GM12891 (cell line): ENCODE measurements at regions not wholly inside any gene's neighbourhood (a gene's known extent, or its start where the extent isn't known, plus 50 kb on each side); places are given as distances from the start of the nearest gene placed in this dataset.
"Not testable (repeated sequence)": the region's sequence is repeated elsewhere in the genome, so short reads cannot be mapped to it uniquely, and the experiment has no call there.

ENCODE experiments used
- DNase-seq: peaks from one replicate; pipeline ENCODE4 v3.0.0; 2011; ENCODE audit warnings: low spot score; ENCODE audit not compliant: insufficient read length
- FAIRE-seq: peaks from 2 replicates; lab custom pipeline; 2011; peaks lifted over from hg19 to GRCh38; lab: Jason Lieb, UNC
- PAX5 ChIP-seq: IDR thresholded peaks from 2 replicates; pipeline ENCODE4 v1.6.1; 2011; ENCODE audit warnings: low read length, moderate library complexity, mild to moderate bottlenecking; ENCODE audit not compliant: insufficient read depth, severe bottlenecking
- POLR2A ChIP-seq: IDR thresholded peaks from 2 replicates; pipeline ENCODE4 v1.6.1; 2011; ENCODE audit warnings: low read depth, low read length, control low read depth
- POLR2AphosphoS5 ChIP-seq: IDR thresholded peaks from 2 replicates; pipeline ENCODE4 v1.6.1; 2011; ENCODE audit warnings: low read depth, low read length, control low read depth
- POU2F2 ChIP-seq: IDR thresholded peaks from 2 replicates; pipeline ENCODE4 v1.6.1; 2011; ENCODE audit warnings: low read depth, mild to moderate bottlenecking, control low read depth, low read length, moderate library complexity
- SPI1 ChIP-seq: IDR thresholded peaks from 2 replicates; pipeline ENCODE4 v1.6.1; 2011; ENCODE audit warnings: low read depth, low read length, control low read depth
- TAF1 ChIP-seq: IDR thresholded peaks from 2 replicates; pipeline ENCODE4 v1.6.1; 2011; ENCODE audit warnings: low read depth, low read length, control low read depth

DNA sequence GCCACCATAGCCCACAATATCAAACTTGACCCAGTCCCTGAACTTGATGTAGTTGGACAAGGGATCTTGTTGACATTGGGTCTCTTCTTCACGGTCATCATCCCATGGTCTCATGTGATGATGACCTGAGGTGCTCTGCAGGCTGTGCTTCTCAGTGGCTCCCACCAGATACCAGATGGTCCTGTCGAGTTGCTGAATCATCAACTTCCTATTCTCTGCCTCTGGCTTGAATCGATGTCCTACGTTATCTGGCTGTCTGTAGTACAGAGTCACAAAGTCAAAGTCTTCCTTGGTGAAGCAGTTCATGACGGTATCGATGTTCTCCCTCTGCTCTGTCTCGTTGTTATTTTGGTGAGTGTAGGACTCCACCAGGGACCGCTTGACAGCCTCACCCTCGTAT lies 145.7 kb upstream of the ALDH3B2 start:
- FAIRE-seq (no peak), DNase-seq (no peak)
- TF ChIP-seq POU2F2 (no peak), POLR2A (no peak), SPI1 (no peak), TAF1 (no peak), PAX5 (no peak), POLR2AphosphoS5 (no peak)

DNA sequence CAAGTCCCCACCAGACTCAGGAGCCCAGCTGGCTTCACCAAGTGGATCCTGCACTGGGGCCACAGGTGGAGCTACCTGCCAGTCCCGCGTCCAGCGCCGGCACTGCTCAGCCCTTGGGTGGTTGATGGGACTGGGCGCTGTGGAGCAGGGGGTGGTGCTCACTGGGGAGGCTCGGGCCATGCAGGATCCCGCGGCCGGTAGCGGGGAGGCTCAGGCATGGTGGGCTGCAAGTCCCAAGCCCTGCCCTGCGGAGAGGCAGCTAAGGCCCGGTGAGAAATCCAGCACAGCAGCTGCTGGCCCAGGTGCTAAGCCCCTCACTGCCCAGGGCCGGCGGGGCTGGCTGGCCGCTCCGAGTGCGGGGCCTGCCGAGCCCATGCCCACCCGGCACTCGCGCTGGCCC lies 143.1 kb upstream of the ALDH3B2 start:
- FAIRE-seq, DNase-seq: not testable (repeated sequence)

DNA sequence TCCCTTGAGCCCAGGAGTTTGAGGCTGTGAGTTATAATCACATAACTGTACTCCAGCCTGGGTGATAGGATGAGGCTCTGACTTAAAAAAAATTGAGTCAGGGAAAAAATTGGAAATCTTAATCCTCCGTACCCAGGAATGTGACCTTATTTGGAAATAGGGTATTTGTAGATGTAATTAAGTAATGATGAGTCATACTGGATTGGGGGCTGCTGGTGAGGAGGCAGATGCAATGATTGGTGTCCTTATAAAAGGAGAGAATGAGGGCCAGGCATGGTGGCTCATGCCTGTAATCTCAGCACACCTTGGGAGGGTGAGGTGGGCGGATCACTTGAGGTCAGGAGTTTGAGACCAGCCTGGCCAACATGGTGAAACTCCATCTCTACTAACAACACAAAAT lies 134.9 kb upstream of the ALDH3B2 start:
- not testable (repeated sequence) for DNase-seq, FAIRE-seq

DNA sequence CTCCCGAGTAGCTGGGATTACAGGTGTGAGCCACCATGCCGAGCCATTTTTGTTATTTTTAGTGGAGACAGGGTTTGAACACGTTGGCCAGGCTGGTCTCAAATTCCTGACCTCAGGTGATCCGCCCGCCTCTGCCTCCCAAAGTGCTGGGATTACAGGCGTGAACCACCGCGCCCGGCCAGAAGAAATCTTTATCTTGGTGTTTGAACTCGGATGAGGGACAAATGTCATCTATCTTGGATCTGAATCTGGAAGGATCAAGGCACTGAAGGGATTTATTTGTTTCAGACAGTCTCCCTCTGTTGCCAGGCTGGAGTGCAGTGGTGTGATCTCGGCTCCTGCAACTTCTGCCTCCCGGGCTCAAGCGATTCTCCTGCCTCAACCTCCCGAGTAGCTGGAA lies 133.5 kb upstream of the ALDH3B2 start:
- FAIRE-seq, DNase-seq: not testable (repeated sequence)

DNA sequence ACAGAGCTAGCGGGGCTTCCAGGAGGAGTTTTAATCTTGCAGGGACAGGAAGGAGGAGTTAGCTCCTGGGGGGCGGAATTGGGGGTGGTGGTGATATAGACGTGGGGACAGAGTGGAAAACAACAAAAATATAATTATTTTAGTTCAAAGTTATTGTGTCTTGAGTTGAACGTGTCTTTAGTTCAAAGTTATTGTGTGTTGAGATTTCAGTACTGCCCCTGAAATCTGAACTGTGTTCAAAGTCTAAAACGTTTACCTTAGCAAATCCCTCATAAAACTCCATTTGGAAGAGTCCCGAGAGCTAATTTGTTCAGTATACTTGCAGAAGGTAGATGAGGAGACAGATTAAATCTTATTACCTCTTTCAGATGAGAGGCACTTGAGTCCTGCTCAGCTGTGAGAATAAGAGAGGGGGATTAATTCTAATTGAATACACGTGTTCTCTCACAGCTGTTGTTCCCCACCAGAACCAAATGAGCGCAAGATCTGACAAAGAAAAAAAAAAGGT lies 132.4 kb upstream of the ALDH3B2 start:
- FAIRE-seq, DNase-seq: not testable (repeated sequence)

DNA sequence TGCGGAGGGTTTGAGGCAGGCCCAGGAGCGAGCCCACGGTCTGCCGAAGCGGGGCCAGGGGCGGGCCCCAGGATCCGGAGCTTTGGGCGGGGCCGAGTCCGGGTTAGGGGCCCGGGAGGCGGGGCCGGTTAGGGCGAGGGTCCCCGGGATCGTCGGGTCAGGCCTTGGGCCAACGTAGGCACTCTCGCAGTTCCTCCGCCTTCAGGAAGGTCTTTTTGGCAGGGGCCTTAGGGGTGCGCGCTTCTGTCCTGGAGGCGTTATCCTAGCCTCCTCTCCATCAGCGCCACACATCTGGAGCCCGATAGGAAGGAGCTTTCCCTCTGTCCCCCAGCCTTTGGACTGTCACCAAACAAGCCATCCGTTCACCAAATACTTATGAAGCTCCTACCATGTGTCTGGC lies 131.8 kb upstream of the ALDH3B2 start:
- not testable (repeated sequence) for DNase-seq, FAIRE-seq

DNA sequence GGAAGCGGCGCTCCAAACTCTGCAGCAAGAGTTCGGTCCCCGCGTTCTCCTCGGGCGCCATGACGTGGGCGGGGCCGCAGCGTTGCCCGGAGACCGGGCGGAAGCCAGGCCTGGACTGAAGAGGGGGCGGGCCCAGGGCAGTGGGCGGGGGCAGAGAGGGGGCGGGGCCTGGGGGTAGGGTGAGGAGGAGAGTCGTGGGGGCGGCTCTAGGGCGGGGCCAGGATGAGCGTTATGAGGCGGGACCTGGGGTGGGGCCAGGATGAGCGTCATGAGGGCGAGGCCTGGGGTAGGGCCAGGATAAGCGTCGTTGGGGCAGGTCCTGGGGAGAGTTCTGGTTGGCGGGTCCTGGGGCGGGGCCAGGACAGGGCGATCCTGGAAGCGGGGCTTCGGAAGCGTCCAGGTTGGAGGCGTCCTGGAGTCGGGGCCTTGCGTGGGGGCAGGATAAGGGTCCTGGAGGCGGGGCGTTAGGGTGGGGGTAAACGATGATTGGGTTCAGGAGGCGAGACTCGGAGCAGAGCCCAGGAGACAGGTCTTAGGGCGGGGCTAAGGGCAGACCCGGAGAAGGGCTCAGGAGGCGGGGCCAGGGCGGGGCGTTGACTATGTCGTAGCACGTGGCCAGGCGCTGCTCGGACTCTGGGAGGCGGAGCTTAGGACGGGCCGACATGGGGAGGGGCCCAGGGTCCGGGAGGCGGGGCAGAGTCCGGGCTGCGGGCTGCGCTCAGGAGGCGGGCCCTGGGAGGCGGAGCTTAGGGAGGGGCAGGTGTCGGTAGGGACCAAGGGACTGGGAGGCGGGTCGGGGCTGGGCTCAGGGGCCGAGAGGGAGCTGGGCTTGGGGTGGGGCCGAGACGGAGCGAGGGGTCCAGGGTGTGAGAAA lies 131.1 kb upstream of the ALDH3B2 start:
- DNase-seq (peak; percentile 89), FAIRE-seq (peak; percentile 73)

DNA sequence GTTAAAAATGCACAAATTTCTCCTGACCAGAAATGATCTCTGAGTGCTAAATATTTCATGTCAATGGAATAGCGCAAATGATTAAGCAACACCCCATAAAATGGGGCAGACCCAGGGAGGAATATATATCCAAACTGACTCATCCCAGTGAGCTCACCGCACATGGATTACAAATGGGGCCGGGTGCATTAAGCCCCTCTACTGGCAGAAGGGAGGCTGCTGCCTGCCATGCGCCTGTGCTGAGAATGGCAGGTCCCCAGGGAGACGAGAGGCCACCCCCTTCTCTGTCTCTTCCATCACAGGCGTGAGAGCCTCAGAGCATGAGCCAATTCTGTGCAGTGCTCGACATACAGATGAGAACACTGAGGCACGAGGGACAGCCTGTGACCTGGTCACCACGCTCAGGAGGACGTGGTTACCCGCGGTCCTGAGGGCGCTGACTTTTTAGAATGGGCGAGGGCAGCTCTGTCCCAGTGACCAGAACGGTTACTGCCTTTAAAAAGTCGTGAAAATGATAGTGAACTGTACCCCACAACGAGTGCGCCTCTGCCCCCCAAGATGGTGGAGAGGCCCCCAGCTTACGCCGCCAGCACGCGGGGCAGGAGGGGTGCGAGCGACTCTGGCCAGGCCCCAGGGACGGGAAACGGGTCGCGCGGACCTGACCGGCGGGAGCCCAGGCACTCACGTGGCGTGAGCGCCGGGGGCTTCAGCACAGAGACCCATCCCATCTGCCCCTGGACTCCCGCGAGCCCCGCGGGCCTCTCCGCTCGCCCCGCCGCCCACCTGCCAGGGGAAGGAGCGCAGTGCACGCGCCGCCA lies 130.2 kb upstream of the ALDH3B2 start:
- 0 out of 2 replicates have a peak, but pooled peaks have one; percentile 46 for TF ChIP-seq TAF1
- DNase-seq = not testable (repeated sequence)

DNA sequence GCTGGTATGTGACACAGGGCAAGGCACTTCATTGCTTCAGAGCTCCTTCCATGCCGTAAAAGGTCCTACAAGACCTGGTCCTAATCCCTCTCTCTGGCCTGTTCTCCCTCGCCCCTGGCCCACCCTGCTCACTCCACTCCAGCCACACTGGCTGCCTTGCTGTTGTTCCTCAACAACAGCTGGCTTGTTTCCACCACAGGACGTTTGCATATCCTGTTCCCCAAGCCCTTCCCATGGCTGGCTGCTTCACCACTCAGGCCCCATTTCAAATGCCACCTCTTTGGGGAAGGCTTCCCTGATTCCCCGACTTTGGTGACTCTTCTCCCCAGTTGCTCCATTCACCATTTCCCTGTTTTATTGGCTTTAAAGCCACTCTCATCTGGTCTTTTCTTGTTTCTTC lies 129.1 kb upstream of the ALDH3B2 start:
- DNase-seq, FAIRE-seq: not testable (repeated sequence)

More for the DNA sequence above, 130.2 kb upstream of the ALDH3B2 start:
- FAIRE-seq = not testable (repeated sequence)

DNA sequence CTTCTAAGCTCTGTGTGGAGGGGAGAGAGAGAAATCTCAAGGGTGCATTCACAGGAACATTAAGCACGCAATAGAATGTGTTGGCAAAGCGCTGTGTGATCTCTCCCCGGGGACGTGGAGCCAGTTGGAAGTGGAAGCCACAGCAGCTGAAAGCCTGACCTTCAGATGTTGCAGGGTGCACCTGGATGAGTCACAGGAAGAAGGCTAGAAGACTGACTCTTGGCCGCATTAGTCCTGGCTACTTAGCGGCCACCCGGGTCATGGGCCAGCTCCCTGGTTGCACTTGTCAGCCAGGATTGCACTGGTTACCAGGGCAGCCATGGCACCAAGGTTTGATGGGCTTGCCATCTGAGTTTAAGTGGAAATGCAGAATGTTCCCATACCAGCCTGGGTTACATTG lies 128.6 kb upstream of the ALDH3B2 start:
- not testable (repeated sequence) for DNase-seq, FAIRE-seq

DNA sequence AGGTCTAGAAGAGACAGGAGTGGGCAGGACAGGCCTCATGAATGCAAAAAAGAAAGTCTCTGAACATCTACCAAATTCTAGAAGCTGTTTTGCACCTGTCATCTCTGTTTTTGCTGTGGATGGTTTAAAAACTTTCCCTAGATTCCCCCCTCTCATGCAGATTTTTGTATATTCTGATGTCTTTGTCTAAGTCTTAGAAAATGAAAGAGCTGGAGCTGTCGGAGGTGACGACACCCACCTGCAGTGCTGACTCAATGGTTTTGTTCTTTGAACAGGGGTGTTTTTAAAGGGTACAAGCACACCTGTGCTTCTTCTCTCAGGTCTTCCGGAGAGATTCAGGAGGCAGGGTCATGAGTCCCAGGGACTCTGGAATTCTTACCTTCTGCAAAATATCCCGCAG lies 128.2 kb upstream of the ALDH3B2 start:
- FAIRE-seq, DNase-seq: not testable (repeated sequence)

DNA sequence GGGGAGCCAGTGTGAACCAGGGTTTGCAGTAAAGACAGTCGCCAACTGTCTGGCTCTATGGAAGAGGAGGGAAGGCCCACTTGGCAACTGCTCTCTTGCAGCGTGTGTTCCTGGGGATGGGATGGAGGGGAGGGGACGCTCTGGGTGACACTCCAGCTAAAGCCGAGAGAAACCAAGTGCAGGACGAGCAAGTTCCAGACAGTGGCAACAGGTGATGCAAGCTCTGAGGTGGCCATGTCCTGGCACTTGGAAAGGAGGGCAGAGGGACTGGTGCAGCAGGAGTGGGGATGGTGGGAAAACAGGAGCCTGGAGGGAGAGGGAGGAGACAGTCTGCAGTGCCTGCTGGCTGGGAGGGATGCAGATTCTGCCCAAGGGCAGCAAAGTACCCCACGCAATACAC lies 127.0 kb upstream of the ALDH3B2 start:
- not testable (repeated sequence) for FAIRE-seq, DNase-seq

DNA sequence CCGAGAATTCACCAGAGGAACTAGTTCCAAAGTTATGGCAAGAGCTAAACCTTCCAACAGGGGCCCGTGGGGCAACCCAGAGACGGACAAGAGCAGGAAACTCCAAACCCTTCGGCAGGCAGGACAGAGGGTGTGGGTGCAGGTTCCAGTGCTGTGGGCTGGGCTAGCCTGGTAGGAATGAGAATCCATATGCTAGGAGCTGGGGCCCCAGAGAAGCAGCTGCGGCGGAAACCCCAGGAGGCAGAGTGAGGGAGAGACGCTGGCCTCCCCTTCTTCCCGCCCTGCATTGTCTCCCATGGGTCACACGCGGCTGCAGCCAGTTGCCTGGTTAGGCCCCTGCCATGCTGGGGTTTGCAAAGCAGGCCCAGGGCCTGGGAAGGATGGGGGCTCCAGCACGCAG lies 126.2 kb upstream of the ALDH3B2 start:
- not testable (repeated sequence) for FAIRE-seq, DNase-seq

DNA sequence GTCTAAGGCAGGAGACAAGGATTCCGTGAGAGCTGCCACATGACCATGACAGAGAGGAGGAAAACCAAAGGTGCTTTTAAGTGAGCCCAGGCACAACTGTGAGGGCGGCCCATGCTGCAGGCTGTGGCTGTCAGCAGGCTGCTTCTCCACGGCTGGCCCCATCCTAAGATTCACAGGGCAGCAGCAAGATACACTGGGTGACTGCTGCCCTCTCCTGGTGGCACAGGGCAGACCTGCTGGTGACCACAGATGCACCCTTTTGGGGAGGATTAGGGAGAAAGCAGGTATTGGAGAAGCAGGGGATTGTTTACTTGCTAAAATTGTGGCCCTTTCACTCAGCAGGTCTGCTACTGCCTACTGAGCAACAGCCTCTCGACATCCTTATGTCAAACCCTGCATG lies 125.4 kb upstream of the ALDH3B2 start:
- DNase-seq, FAIRE-seq: not testable (repeated sequence)

DNA sequence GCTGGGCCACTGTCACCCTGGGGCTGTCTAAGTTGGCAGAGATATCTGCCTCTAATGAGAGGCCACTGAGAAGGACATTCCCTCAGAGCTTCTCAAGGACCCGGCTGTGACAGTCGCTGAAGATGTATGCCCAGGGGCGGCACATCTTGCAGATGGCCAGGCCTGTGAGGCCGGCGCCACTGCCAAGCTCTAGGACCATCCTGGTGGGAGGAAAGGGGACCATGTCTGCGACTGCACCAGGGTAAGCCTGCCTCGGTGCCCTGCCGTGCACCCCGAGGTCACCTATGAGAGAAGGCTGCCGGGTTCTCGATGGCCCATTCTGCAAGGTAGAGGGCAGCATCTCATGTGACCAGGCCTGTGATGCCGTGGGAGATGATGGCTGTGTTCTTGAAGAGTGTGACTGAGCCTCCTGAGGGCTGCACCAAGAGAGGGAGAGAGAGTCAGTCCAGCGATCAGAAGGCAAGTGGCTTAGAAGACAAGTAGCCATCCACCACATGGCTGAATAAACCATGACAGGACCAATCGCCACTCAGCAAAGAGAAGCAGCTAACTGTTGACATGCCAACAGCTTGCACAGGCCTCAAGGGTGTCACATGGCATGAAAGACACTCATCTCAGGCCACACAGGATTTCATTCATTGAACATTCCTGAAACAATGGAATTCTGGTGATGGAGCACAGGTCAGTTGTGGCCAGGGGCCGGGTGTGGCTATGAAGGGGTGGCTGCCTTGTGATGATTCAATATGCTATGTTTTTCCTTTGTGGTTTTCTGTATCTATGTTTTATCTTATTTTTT lies 123.5 kb upstream of the ALDH3B2 start:
- FAIRE-seq, DNase-seq: not testable (repeated sequence)
